ENCODE measurements at regions not wholly inside any gene's neighbourhood (a gene's known extent, or its start where the extent isn't known, plus 50 kb on each side); places are given as distances from the start of the nearest gene placed in this dataset.

GRCh38 chrX:113009837-113010236, 169.2 kb upstream of the AMOT start:
- H3K27me3 ChIP-seq, result no peaks in the 10 kb centered on the region
- no peak overlapping the region for H3K4me3 ChIP-seq
- intact Hi-C loops (cut with DNase I), result no loop called here
- no peak overlapping the region for H3K27ac ChIP-seq
- H3K9me3 ChIP-seq, result no peaks in the 10 kb centered on the region
- ATAC-seq (no peak), DNase-seq (no peak)
- 75% methylated on average over 1 of the region's 1 CpG for WGBS (ENCODE audit: insufficient coverage, low coverage, low lambda C conversion rate, missing lambda C conversion rate)
- H3K4me1 ChIP-seq, result no peaks in the 10 kb centered on the region
- TF ChIP-seq POLR2A (IDR thresholded peaks at IDR 0.05), result no peak
- no peak for TF ChIP-seq CTCF (IDR thresholded peaks at IDR 0.05)
- H3K36me3 ChIP-seq, result no peaks in the 10 kb centered on the region

GRCh38 chrX:113009029-113009428, 168.4 kb upstream of the AMOT start:
- Histone ChIP-seq H3K9me3 (no peaks in the 10 kb centered on the region), H3K36me3 (no peaks in the 10 kb centered on the region), H3K4me1 (no peaks in the 10 kb centered on the region), H3K27ac (no peak overlapping the region), H3K4me3 (no peak overlapping the region), H3K27me3 (no peaks in the 10 kb centered on the region)
- TF ChIP-seq CTCF (IDR thresholded peaks at IDR 0.05) (no peak), POLR2A (IDR thresholded peaks at IDR 0.05) (no peak)
- no peak for DNase-seq
- intact Hi-C loops (cut with DNase I), result no loop called here
- no peak for ATAC-seq
- WGBS (ENCODE audit: insufficient coverage, low coverage, low lambda C conversion rate, missing lambda C conversion rate), result 80% methylated on average over 1 of the region's 3 CpGs

- no peaks in the 10 kb centered on the region for H3K4me1 ChIP-seq
- H3K27ac ChIP-seq, result no peak overlapping the region
- TF ChIP-seq POLR2A (IDR thresholded peaks at IDR 0.05), result no peak
- no peak for TF ChIP-seq CTCF (IDR thresholded peaks at IDR 0.05)
- no peaks in the 10 kb centered on the region for H3K9me3 ChIP-seq
- ATAC-seq (no peak), DNase-seq (no peak)
- 53% methylated on average over 6 of the region's 6 CpGs for WGBS (ENCODE audit: insufficient coverage, low coverage, low lambda C conversion rate, missing lambda C conversion rate)
- no peak overlapping the region for H3K4me3 ChIP-seq
- H3K27me3 ChIP-seq, result peaks cover 0 to 5% of the 10 kb centered on the region in 2 donors
- intact Hi-C loops (cut with DNase I), result no loop called here
- H3K36me3 ChIP-seq, result no peaks in the 10 kb centered on the region
These were observed 161.2 kb upstream of the AMOT start for GRCh38 chrX:113001836-113002235.

- ATAC-seq, result no peak
- TF ChIP-seq POLR2A (IDR thresholded peaks at IDR 0.05) (no peak), CTCF (IDR thresholded peaks at IDR 0.05) (no peak)
- Histone ChIP-seq H3K4me1 (no peaks in the 10 kb centered on the region), H3K4me3 (no peak overlapping the region), H3K27ac (no peak overlapping the region), H3K9me3 (no peaks in the 10 kb centered on the region), H3K36me3 (no peaks in the 10 kb centered on the region), H3K27me3 (peaks cover 0 to 5% of the 10 kb centered on the region in 2 donors)
- no peak for DNase-seq
- WGBS (ENCODE audit: insufficient coverage, low coverage, low lambda C conversion rate, missing lambda C conversion rate), result 6% methylated on average over 1 of the region's 1 CpG
- intact Hi-C loops (cut with DNase I), result no loop called here
These were observed 157.4 kb upstream of the AMOT start for GRCh38 chrX:112997991-112998390.

- ATAC-seq (no peak), DNase-seq (no peak)
- TF ChIP-seq CTCF (IDR thresholded peaks at IDR 0.05) (no peak), POLR2A (IDR thresholded peaks at IDR 0.05) (no peak)
- Histone ChIP-seq H3K4me1 (no peaks in the 10 kb centered on the region), H3K27ac (no peak overlapping the region), H3K27me3 (peaks cover 0 to 5% of the 10 kb centered on the region in 2 donors), H3K36me3 (no peaks in the 10 kb centered on the region), H3K4me3 (no peak overlapping the region), H3K9me3 (no peaks in the 10 kb centered on the region)
- intact Hi-C loops (cut with DNase I), result no loop called here
- WGBS (ENCODE audit: insufficient coverage, low coverage, low lambda C conversion rate, missing lambda C conversion rate), result 74% methylated on average over 2 of the region's 2 CpGs
These were observed 151.2 kb upstream of the AMOT start for GRCh38 chrX:112991801-112992200.

Data from right lobe of liver (tissue), 6 donors.